Inflammatory macrophage treated with lipopolysaccharide for 1 hour (primary cell): ENCODE measurements at regions not wholly inside any gene's neighbourhood (a gene's known extent, or its start where the extent isn't known, plus 50 kb on each side); places are given as distances from the start of the nearest gene placed in this dataset.
"Not testable (repeated sequence)": the region's sequence is repeated elsewhere in the genome, so short reads cannot be mapped to it uniquely, and the experiment has no call there.

Experiments used
- DNase-seq, 2 donors: peaks; one replicate each; pipeline ENCODE4 v3.0.0-alpha.2; 2020 to 2022

DNA sequence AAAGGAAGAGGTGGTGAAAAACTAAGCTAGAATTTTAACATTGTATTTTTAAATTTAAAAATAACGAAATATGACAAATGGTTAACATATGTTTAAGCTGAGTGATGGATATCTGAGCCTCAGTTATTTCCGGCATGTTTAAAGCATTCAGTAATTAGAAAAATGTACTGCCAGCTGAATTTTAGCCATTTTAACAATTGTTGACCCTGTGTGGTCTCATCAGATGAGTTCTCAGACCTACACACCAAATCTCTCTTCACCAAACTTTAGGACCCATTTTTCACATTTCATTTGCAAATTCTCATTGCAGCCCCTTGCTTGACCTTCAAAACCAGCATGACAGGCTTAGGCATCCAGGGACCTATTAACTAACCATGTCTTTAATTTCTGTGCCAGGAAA lies 91.5 kb upstream of the RGPD4 start:
- no peak for DNase-seq

DNA sequence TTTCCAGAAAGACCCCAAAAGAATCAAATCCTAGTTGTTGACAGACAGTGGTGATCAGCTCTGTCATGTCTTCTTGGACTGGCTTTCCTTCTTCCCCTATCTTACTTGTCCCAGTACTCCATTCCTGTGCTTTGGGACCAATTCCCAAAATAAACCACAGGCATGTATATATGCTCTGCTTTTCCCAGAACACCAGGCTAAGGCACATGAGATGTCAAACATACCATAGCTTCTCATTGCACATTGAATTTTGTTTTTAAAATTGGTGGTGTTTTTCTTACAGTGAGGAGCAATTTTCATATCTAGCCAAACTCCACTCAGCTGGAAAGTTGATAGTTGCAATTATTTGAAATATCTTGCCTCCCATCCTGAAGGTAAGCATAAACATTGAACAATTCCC lies 88.9 kb upstream of the RGPD4 start:
- DNase-seq, result no peak

DNA sequence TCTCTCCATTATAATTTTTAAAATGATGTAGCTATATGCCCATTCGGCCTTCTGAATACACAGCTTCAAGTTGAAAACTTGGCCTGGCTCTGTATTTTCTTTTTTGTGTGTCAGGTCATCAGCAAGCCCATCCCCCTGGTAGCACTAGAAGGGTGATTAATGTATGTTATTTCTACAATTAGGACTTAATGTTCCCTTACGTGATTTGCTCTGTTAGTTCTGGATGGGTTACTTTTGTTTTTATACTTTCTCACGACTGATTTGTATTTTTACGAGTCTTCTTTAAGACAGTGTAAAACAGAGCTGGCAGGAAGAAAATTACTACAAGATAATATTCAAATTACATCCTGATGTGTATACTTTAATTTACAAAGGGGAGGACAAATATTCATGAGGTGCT lies 88.4 kb upstream of the RGPD4 start:
- DNase-seq, result no peak

DNA sequence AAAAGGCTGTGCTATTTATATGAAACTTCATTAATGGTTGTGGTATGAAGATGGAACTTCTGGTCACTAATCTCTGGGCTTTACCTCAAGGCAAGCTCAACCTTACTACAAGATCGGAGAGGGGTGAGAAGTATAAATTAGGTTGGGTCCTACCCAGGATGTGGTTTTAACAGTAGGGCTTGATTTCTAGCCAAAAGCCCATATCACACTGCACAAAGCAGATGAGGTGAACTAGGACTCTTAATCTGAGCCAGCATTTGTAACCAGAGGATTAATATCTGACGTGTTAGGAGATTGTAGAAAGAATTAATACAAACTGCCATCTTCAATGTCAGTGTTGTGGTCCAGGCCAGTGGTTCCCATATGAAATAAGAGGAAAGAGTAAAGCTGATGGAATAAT lies 86.4 kb upstream of the RGPD4 start:
- DNase-seq, result no peak

DNA sequence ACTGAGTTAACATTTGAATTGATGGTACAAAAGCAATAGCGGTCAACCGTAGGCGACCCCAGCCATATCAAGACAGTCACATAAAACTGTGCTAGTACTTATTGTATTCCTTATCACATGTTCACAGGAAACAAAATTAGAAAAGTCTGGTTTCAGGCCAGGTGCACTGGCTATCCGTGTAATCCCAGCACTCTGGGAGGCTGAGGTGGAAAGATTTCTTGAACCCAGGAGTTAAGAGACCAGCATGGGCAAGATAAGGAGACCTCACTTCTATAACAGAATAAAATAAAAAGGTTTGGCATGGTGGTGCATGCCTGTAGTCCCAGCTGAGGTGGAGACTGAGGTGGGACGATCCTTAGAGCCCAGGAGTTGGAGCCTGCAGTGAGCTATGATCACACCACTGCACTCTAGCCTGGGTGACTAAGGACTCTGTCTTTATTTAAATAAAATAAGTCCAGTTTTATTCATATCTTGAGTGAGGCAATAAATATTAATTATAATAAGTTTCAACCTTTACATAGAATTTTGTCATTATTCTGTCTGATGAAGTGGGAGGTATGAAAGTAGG lies 84.1 kb upstream of the RGPD4 start:
- no peak for DNase-seq

DNA sequence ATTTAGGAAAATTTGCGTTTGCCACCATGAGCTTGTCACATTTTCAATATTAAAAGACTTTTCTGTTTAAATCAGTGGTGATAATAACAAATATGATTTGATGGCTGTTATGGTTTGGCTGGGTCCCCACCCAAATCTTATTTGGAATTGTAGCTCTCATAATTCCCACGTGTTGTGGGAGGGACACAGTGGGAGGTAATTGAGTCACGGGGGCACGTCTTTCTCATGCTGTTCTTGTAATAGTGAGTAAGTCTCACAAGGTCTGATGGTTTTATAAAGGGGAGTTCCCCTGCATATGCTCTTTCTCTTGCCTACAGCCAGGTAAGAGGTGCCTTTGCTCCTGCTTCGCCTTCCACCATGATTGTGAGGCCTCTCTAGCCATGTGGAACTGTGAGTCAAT lies 83.4 kb upstream of the RGPD4 start:
- DNase-seq, result no peak

DNA sequence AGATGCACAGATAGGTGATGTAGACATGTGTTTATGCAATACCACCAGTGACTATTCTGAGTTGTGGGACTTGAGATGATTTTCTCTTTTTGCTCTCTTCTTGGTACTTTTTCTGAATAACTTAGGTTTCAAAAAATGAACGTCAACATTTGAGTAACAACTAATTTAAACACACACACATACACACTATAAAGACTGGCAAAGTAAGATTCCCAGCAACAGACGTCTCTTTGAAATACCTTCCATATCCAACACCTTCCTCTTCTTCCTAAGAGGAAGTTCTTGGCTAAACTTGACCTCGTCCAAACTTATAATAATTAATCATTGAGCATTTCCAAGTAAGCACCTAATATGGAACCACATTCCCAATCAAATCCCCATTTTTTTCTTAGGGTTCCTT lies 81.6 kb upstream of the RGPD4 start:
- DNase-seq, result no peak

DNA sequence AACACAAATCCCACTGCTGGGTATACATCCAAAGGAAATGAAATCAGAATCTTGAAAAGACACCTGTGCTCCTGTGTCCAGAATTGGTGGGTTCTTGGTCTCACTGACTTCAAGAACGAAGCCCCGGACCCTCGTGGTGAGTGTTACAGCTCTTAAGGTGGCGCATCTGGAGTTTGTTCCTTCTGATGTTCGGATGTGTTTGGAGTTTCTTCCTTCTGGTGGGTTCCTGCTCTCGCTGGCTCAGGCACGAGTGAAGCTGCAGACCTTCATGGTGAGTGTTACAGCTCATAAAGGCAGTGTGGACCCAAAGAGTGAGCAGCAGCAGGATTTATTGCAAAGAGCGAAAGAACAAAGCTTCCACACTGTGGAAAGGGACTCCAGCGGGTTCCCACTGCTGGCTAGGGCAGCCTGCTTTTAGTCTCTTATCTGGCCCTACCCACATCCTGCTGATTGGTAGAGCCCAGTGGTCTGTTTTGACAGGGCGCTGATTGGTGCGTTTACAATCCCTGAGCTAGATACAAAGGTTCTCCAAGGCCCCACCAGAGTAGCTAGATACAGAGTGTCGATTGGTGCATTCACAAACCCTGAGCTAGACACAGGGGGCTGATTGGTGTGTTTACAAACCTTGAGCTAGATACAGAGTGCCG lies 80.0 kb upstream of the RGPD4 start:
- not testable (repeated sequence) for DNase-seq

DNA sequence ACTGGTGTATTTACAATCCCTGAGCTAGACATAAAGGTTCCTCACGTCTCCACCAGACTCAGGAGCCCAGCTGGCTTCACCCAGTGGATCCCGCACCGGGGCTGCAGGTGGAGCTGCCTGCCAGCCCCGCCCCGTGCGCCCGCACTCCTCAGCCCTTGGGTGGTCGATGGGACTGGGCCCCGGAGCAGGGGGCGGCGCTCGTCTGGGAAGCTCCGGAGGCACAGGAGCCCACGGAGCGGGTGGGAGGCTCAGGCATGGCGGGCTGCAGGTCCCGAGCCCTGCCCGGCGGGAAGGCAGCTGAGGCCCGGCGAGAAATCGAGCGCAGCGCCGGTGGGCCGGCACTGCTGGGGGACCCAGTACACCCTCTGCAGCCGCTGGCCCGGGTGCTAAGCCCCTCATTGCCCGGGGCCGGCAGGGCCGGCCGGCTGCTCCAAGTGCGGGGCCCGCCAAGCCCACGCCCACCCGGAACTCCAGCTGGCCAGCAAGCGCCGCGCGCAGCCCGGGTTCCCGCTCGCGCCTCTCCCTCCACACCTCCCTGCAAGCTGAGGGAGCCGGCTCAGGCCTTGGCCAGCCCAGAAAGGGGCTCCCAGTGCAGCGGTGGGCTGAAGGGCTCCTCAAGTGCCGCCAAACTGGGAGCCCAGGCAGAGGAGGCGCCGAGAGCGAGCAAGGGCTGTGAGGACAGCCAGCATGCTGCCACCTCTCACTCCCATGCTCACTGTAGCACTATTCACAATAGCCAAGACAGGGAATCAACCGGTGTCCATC lies 79.3 kb upstream of the RGPD4 start:
- DNase-seq, result not testable (repeated sequence)

DNA sequence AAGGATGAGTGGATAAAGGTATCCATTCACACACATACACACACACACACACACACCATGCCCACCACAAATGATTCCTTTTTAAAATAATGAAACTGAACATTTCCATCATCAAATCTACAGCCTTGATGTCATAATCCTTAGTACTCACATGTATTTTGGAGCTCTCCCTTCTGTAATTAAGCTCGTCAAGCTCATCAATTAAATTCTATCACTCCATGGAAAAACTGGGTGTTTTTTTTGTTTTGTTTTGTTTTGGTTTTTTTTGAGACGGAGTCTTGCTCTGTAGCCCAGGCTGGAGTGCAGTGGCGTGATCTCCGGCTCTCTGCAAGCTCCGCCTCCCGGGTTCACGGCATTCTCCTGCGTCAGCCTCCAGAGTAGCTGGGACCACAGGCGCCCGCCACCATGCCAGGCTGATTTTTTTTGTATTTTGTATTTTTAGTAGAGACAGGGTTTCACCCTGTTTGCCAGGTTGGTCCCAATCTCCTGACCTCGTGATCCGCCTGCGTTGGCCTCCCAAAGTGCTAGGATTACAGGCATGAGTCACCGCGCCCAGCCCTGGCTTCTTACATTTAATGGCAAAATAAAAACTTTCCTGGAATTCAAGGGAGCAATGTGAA lies 78.6 kb upstream of the RGPD4 start:
- DNase-seq, result no peak

DNA sequence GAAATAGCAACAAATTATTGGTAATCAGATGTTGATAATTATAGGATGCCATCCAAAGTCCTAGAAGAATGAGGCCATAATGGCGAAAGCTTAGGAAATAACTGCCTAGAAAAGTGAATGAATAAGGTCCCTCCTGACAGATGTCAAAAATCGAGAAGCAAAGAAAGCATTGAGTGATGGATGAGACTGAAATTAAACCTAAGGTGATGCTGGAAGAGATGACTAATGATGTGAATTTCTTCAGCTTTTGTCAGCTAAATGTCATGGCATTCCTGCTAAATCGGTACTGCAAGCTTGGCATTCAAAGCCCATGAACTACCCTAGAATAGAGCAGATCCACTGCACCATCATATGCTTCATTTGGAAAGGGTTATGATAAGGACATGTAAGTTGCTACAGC lies 74.8 kb upstream of the RGPD4 start:
- no peak for DNase-seq

DNA sequence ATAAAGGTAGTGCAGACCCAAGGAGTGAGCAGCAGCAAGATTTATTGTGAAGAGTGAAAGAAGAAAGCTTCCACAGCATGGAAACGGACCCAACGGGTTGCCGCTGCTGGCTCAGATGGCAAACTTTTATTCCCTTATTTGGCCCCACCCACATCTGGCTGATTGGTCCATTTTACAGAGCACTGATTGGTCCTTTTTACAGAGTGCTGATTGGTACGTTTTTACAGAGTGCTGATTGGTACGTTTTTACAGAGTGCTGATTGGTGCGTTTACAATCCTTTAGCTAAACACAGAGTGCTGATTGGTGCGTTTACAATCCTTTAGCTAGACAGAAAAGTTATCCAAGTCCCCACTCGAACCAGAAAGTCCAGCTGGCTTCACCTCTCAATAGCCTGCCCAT lies 72.9 kb upstream of the RGPD4 start:
- DNase-seq, result not testable (repeated sequence)

DNA sequence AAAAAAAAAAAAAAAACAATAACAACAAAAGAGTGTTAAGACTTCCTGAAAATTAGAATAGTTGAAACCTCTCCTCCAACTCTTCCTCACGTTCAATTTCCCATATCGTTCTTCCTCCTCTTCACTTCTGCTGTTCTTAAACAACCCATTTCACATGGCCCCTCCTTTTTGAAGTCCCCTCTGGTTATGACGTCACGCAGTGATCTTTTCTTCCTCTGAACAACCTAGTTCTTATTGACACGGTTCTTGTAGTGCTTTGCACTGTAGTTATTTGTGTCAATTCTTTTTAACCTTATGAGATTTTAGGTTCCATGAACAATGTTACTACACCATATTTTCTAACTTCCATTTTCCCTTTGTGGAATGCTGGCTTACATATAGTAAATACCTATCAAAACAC lies 69.5 kb upstream of the RGPD4 start:
- no peak for DNase-seq

DNA sequence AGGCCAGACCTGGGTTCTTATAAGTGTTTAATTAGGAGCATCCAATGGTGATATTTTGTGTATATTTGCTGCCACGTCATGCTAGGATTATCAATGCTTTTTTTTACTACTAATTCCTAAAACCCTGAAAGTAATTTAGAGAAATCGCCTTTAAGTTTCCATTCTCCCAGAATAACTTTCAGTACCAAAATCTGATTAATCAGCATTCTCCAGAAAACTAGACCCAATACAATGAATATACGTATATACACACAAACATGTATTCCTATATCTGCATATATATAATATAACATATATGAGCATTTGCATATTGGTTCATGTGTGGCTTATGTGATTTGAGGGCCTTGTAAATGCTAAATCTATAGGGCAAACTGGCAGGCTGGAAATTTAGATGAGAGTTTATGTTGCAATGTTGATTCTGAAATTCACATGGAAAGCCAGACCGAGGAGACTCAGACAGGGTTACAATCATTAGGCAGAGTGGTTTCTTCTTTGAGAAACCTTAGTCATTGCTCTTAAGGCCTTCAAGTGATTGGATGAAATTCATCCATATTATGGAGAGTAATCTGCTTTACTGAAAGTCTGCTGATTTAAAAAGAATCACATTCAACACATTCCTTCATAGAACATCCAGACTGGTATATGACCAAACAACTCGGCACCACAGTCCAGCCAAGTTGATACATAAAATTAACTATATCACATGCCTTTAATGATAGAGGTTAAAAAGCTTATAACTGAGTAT lies 65.9 kb upstream of the RGPD4 start:
- DNase-seq, result no peak

DNA sequence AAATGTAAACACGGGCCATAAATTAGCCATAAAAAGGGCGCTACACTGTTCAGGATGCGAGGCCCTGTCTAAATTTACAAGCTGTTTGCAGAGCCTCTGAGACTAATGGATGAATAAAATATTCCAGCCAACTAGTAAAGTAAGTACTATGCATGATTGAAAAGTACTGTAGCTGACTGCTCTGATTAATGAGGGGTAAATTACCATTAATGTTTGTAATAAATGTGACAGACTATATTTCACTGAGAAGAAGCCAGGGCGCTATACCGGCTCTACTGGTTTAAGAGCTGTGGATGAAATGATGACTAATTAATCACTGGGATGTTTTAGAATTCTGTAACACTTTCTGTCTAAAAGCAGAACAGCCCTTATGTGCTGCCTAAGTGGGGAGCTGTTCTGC lies 54.3 kb upstream of the RGPD4 start:
- DNase-seq, result no peak

DNA sequence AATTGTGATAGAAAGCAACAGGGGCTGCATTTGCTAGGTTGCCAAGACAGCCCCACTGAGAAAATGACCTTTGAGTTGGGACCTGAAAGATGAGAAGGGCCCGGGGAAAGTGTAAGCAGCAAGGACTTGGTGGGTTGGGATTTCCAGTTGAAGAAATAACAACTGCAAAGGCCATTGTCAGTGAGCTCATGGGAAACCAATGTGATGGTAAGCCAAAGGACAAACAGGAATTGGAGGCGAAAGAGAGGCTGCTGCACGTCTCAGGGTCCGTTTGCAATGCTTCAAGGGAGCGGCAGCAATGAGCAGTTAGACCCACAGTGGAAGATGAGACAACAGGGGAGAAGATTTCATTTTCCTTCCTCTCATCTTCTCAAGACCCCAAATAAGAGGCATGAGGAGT lies 51.5 kb upstream of the RGPD4 start:
- DNase-seq, result no peak

DNA sequence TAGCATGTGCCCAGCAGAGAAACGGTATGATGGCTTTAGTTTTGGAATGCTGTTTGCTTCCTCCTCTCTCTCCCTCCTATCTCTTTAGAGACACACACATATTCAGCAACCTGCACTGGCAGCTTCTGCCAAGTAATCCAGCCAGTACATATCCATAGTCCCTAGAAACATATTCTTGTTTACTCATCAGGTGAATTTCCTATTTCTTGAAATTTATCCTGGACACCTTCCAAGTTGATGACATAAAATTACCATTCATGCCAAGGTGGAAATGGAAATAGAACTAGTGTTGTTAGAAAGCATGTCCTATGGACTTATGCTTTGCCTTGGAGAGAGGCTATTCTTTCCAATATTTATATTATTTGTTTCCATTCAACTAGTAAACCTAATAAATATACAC lies 50.9 kb upstream of the RGPD4 start:
- no peak for DNase-seq

DNA sequence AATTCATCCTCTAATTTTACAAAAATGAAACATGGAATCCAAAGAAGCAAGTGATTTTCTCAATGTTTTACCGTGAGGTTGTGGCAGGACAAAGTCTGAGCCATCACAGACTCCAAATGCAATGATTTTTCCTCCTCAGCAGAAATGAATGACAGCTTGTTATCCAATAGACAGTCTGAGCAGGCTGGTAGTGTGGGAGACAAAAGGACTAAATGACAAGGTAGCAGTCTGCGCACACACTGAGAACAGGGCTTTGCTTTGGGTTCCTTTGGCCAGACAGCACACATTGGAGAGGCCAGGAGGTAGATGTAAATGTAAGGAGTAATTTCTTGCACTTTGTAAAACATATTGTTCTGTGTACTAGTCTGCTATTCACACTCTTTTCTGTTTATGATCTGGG lies 50.3 kb upstream of the RGPD4 start:
- no peak for DNase-seq
